ENCODE measurements at regions not wholly inside any gene's neighbourhood (a gene's known extent, or its start where the extent isn't known, plus 50 kb on each side); places are given as distances from the start of the nearest gene placed in this dataset.

DNA sequence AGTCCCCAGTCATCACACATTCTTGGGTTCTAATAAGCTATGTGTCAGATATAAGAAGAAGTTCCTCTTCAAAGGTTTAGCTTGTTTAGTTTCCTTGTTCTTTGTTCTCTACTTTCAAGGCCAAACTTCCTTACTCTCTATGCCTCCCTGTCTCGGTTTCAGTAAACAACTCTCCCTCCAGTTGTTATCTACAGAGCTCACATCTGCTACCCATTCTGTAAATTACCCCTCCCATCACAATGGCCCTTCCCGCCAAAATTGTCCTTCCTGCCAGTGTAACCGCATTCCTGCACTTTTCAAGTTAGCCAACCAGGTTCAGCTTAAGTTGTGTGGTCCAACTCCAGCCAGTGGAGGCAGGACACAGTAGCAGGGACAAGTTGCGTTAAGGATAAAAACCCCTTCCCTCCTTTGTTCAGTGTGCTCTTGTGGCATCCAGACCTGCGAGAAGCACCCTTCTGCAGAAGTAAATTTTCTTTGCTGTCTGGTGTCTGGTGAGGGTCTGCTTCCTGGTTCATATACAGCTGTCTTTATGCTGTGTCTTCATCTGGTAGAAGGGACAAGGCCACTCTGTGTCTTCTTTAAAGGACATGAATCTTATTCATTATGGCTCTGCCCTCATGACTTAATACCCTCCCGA is 342.1 kb upstream of the GRM7 start:
- Histone ChIP-seq H3K27me3 (no peaks in the 10 kb centered on the region), H3K4me3 (no peak overlapping the region), H3K9me3 (no peaks in the 10 kb centered on the region), H3K4me1 (no peaks in the 10 kb centered on the region), H3K27ac (replicated peaks in 1 of 4) (no peak overlapping the region), H3K36me3 (no peaks in the 10 kb centered on the region)
- intact Hi-C loops (cut with DNase I), result no loop called here
- DNase-seq (ENCODE audit: extremely low spot score), result no peak
- TF ChIP-seq EP300 (IDR thresholded peaks at IDR 0.05) (no peak), POLR2AphosphoS5 (IDR thresholded peaks at IDR 0.05) (no peak), POLR2A (IDR thresholded peaks at IDR 0.05; ENCODE audit: low read depth) (no peak)
- TF ChIP-seq, protein P1, sequence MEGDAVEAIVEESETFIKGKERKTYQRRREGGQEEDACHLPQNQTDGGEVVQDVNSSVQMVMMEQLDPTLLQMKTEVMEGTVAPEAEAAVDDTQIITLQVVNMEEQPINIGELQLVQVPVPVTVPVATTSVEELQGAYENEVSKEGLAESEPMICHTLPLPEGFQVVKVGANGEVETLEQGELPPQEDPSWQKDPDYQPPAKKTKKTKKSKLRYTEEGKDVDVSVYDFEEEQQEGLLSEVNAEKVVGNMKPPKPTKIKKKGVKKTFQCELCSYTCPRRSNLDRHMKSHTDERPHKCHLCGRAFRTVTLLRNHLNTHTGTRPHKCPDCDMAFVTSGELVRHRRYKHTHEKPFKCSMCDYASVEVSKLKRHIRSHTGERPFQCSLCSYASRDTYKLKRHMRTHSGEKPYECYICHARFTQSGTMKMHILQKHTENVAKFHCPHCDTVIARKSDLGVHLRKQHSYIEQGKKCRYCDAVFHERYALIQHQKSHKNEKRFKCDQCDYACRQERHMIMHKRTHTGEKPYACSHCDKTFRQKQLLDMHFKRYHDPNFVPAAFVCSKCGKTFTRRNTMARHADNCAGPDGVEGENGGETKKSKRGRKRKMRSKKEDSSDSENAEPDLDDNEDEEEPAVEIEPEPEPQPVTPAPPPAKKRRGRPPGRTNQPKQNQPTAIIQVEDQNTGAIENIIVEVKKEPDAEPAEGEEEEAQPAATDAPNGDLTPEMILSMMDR (IDR thresholded peaks at IDR 0.05), result no peak
- WGBS, result 85% methylated on average over 6 of the region's 6 CpGs

DNA sequence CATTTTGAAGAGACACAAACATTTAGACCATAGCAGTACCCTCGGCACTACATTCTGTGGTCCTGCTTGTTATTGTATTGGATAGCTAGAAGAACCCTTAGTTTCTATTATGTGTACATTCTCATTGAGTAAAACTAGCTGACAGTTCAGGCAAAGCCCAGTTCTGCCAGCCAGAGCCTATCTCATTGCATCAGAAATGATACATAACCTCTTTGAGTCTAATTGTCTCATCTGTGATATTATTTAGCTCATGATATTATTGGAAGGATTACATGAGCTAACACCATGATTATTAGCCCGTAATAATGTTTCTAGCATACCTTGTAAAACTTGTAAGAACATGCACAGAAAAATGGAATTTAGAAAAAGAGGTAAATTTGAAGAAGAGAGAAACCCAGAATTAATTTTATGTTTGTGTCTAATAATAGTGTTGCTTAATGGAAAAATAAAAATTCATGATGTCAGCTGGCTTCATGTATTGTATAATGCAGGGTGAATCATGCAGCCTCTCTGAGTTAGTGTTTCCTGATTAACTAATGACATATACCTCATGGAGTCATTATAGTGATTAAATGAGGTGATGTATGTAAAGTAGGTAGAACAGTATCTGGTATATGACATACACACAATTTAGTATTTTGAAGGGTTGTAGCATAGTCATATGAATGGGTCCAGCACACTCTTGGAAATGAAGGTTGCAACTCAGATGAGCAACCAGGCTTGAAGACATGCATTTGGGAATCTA is 339.4 kb upstream of the GRM7 start:
- no peak overlapping the region for H3K4me3 ChIP-seq
- TF ChIP-seq POLR2A (IDR thresholded peaks at IDR 0.05; ENCODE audit: low read depth), result no peak
- no peak for TF ChIP-seq POLR2AphosphoS5 (IDR thresholded peaks at IDR 0.05)
- TF ChIP-seq EP300 (IDR thresholded peaks at IDR 0.05), result no peak
- TF ChIP-seq, protein P1 (IDR thresholded peaks at IDR 0.05), result no peak
- no peaks in the 10 kb centered on the region for H3K9me3 ChIP-seq
- intact Hi-C loops (cut with DNase I), result no loop called here
- 94% methylated on average over 2 of the region's 2 CpGs for WGBS
- peaks cover 0 to 10% (median 0%) of the 10 kb centered on the region in 4 donors for H3K4me1 ChIP-seq
- no peak for DNase-seq (ENCODE audit: extremely low spot score)
- H3K27me3 ChIP-seq, result no peaks in the 10 kb centered on the region
- H3K27ac ChIP-seq (replicated peaks in 1 of 4), result no peak overlapping the region
- no peaks in the 10 kb centered on the region for H3K36me3 ChIP-seq

DNA sequence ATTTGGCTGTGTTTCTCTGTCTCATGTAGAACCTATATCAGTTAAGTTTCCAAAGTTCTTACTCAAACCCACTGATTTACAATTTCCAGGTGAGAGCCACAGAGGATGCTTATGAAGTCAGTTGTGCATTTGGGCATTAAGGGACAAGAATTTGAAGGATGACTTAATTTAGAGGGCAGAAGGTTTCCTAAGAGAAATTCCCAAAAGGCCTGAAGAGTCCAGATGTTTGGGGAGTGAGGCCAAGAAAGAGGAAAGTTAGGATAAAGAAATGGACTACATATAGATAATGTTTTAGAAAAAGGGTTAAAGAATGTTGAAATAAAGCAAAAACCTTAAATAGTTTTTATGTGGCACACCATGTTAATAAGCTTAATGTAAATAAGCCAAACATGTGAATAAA is 338.7 kb upstream of the GRM7 start:
- H3K27ac ChIP-seq (replicated peaks in 1 of 4), result no peak overlapping the region
- no peak overlapping the region for H3K4me3 ChIP-seq
- no peaks in the 10 kb centered on the region for H3K9me3 ChIP-seq
- H3K36me3 ChIP-seq, result no peaks in the 10 kb centered on the region
- intact Hi-C loops (cut with DNase I), result no loop called here
- TF ChIP-seq, protein P1 (IDR thresholded peaks at IDR 0.05), result no peak
- TF ChIP-seq EP300 (IDR thresholded peaks at IDR 0.05) (no peak), POLR2AphosphoS5 (IDR thresholded peaks at IDR 0.05) (no peak)
- peaks cover 0 to 10% (median 0%) of the 10 kb centered on the region in 4 donors for H3K4me1 ChIP-seq
- no peak for DNase-seq (ENCODE audit: extremely low spot score)
- H3K27me3 ChIP-seq, result no peaks in the 10 kb centered on the region

DNA sequence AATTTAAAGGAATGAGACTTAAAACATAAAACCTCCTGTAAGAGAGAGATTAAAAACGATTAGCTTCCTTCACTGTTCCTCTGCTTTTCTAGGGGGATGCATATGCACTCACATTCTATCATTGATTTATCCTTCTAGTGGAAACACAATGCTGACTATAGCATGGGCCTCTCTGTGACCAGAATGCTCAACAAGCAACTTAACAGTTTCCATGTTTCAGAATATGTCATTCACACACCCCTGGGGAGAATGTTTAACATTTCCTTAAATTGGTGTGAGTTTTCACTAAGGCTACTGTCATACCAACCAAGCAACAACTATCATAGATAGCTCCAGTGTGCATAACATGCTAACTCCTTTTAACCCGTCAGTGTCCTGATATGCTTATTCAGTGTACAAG is 337.9 kb upstream of the GRM7 start:
- Histone ChIP-seq H3K36me3 (no peaks in the 10 kb centered on the region), H3K4me3 (no peak overlapping the region), H3K9me3 (no peaks in the 10 kb centered on the region), H3K27ac (replicated peaks in 1 of 4) (no peak overlapping the region), H3K27me3 (no peaks in the 10 kb centered on the region), H3K4me1 (peaks cover 0 to 10% (median 0%) of the 10 kb centered on the region in 4 donors)
- no peak for DNase-seq (ENCODE audit: extremely low spot score)
- TF ChIP-seq, protein P1 (IDR thresholded peaks at IDR 0.05), result no peak
- TF ChIP-seq POLR2AphosphoS5 (IDR thresholded peaks at IDR 0.05) (no peak), EP300 (IDR thresholded peaks at IDR 0.05) (no peak), POLR2A (IDR thresholded peaks at IDR 0.05; ENCODE audit: low read depth) (no peak)
- intact Hi-C loops (cut with DNase I), result no loop called here
- 64% methylated on average over 2 of the region's 2 CpGs for WGBS
